Motor neuron (in vitro differentiated cells): ENCODE measurements at regions not wholly inside any gene's neighbourhood (a gene's known extent, or its start where the extent isn't known, plus 50 kb on each side); places are given as distances from the start of the nearest gene placed in this dataset.
A peak's percentile ranks its signal among the peaks of the same experiment; 100 is the strongest.

Experiments used
- ATAC-seq, 8 experiments: fragments of 200-7000 bp; cut with Tn5 transposase; replicated peaks in 6 of 8; 2 replicates each; pipeline ENCODE4 v1.8.0; 2021; ENCODE audit warnings: mild to moderate bottlenecking in 8 of 8, moderate library complexity in 8 of 8
- H3K27ac ChIP-seq, 2 donors: fragments of 250-450 bp; sonication (Bioruptor Pico); 2 replicates each; pipeline ENCODE4 v1.9.0; 2021; ENCODE audit warnings: antibody characterized with exemption in 2 of 2, mild to moderate bottlenecking in 2 of 2, moderate library complexity in 1 of 2
- H3K4me1 ChIP-seq, 2 donors: fragments of 250-450 bp; sonication (Bioruptor Pico); replicated peaks in 1 of 2; 2 replicates each; pipeline ENCODE4 v1.6.1; 2021; ENCODE audit warnings: antibody characterized with exemption in 2 of 2, mild to moderate bottlenecking in 2 of 2, moderate library complexity in 1 of 2
- H3K4me3 ChIP-seq, 5 donors: fragments of 250-450 bp; sonication (Bioruptor Pico); 2 replicates each; pipeline ENCODE4 v1.9.0; 2021; ENCODE audit warnings: antibody characterized with exemption in 5 of 5, mild to moderate bottlenecking in 5 of 5, moderate library complexity in 4 of 5
- WGBS, 10 experiments: fragments of 450-650 bp; shearing (Covaris generic); methylation state at CpG; one replicate each; pipeline ENCODE4 v1.0.0; 2022; 5-methylcytosine and 5-hydroxymethylcytosine counted together
- in situ Hi-C, 9 experiments: fragments of 400-800 bp; cut with MboI; loops; one replicate each; pipeline ENCODE4 v1.15.0; 2021; ENCODE audit warnings: low sequenced_read_pairs in 9 of 9, low pct_unique_long_range_greater_than_20kb in 2 of 9; ENCODE audit not compliant: unreplicated experiment in 9 of 9

DNA sequence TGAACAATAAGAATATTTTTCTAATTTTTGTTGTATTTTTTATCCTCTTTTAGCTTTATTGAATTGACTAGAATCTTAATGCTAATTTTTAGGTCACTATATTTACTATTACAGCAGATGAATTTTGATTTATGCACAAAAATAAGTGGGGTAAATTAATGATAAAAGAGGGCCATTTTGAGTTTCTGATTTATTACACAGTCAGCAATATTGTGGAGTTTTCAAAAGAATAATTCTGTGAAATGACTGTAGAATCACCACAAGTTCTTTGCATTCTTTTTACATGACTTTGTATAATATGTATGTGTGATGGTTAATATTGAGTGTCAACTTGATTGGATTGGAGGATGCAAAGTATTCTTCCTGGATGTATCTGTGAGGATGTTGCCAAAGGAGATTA is 812.4 kb upstream of the DPPA4 start:
- in situ Hi-C loops: no loop called here
- Histone ChIP-seq H3K4me3 (no peak overlapping the region), H3K4me1 (no peaks in the 10 kb centered on the region), H3K27ac (no peak overlapping the region)
- ATAC-seq: no peak

DNA sequence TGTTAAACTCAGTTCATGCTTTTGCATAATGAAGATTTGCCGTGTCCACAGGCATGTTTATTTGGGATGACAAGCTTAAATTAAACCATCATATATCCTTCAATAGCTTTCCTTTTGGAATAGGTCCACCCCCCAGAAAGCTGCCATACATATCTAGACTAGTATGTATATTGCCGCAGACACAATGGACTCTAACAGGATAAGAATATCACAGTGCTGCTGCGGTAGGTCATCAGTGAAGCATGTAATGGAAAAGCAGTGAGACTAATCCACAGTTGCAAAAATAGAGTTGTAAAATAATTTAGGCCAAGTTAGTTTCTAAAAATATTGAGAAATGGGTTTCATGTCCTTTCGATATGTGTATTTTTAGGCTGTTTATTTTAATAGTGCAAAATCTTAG is 819.9 kb upstream of the DPPA4 start:
- in situ Hi-C loops: no loop called here
- Histone ChIP-seq H3K27ac (no peak overlapping the region), H3K4me1 (no peaks in the 10 kb centered on the region), H3K4me3 (no peak overlapping the region)
- no peak for ATAC-seq
- 60 to 100% (median 96%) methylated on average over 1 to 4 of the region's 4 CpGs for WGBS, 10 experiments

DNA sequence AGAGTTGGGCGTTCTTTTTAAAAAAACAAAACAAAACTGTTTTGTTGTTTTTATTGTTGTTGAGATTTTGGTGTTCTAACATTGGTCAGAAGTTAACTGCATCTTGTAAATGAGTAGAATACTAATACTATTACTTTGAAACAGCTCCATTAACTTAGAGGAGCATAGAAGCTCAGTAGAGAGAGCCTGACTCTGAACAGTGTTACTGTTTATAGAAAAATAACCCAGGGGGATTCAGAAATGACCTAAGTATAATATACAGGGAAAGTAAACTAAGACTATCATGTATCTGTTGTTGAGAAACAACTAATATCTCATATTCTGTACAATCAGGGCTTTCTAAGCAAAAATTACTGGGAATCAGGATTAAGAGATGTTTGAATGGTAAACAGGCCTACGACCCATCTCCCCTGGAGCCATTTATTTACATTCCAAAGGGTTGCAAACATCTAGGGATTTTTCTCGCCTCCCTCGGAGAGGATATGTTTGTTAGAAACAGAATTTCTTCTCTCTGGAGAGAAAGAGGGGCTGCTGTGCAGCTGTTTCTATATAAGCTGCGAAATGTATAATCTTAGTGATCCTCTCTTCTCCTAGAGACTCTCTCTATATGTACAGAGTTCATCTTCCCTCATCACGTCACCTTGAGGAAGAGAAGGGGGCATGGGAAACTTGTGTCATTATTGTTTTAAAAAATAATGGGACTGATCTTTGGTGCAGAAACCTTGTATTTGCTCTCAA is 827.5 kb upstream of the DPPA4 start:
- H3K27ac ChIP-seq: no peak overlapping the region
- peak in 4 of 8 experiments; percentile 46 to 87 (median 64) for ATAC-seq
- H3K4me3 ChIP-seq: no peak overlapping the region
- peaks cover 6 to 8% of the 10 kb centered on the region in 2 donors for H3K4me1 ChIP-seq
- in situ Hi-C loops: no loop called here
- WGBS, 10 experiments: 20 to 70% (median 52%) methylated on average over 1 to 6 of the region's 6 CpGs; no CpG with 5 or more reads in 1 of the 10 experiments

DNA sequence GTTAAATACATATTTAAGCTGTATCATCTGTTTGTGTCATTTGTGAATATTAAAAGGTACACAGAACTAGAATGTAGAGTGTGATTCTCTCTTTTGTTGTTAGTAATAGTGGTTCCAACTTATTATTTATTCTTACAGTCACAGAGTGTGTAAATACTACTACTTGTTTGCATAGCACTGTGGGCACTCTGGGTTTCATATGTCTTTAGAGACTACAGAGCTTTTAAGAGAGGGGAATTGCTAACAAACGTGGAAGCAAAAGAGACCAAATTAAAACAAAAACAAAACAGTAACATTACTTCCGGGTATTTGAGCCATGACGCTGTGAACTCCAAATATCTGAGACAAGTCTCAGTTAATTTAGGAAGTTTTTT is 828.0 kb upstream of the DPPA4 start:
- Histone ChIP-seq H3K4me3 (no peak overlapping the region), H3K27ac (no peak overlapping the region), H3K4me1 (peaks cover 6 to 8% of the 10 kb centered on the region in 2 donors)
- peak in 3 of 8 experiments; percentile 32 to 85 (median 73) for ATAC-seq
- 8 to 75% (median 15%) methylated on average over 1 to 3 of the region's 3 CpGs; no CpG with 5 or more reads in 3 of the 10 experiments for WGBS, 10 experiments
- in situ Hi-C loops: no loop called here

DNA sequence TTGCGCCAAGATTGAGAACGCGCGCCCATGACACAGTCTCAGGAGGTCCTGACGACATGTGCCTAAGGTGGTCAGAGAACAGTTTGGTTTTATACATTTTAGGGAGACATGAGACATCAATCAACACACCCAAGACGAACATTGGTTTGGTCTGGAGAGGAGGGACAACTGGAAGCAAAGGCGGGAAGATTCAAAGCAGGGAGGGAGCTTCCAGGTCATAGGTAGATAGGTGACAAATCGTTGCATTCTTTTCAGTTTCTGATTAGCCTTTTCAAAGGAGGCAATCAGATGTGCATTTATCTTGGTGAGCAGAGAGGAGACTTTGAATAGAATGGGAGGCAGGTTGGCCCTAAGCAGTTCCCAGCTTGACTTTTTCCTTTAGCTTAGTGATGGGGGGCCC is 828.4 kb upstream of the DPPA4 start:
- H3K4me1 ChIP-seq: peaks cover 6 to 8% of the 10 kb centered on the region in 2 donors
- ATAC-seq: peak in 6 of 8 experiments; percentile 22 to 58 (median 46)
- in situ Hi-C loops: no loop called here
- H3K4me3 ChIP-seq: no peak overlapping the region
- WGBS, 10 experiments: 29 to 82% (median 45%) methylated on average over 1 to 8 of the region's 8 CpGs; no CpG with 5 or more reads in 2 of the 10 experiments
- H3K27ac ChIP-seq: no peak overlapping the region

DNA sequence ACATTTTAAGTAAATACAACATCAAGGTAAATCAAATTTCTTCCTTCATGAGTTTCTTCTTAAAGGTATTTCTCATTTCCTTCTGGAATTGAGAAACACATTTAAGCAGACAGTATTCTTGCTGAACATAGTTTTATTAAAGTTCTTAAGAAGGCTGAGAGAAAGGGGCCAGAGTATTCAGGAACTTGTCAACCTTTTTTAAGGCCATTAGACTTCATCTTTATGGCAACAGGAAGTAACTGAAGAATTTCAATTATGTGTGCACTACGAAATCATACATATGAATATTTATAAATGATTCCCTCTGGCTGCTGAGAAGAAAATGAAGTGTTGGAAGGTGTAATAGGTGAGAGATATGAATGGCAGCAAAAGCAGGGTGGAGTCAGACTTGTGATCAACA is 829.4 kb upstream of the DPPA4 start:
- Histone ChIP-seq H3K4me3 (no peak overlapping the region), H3K4me1 (peaks cover 6 to 8% of the 10 kb centered on the region in 2 donors), H3K27ac (no peak overlapping the region)
- in situ Hi-C loops: no loop called here
- WGBS, 10 experiments: 11 to 100% (median 83%) methylated on average over 1 of the region's 1 CpG; no CpG with 5 or more reads in 2 of the 10 experiments
- no peak for ATAC-seq

DNA sequence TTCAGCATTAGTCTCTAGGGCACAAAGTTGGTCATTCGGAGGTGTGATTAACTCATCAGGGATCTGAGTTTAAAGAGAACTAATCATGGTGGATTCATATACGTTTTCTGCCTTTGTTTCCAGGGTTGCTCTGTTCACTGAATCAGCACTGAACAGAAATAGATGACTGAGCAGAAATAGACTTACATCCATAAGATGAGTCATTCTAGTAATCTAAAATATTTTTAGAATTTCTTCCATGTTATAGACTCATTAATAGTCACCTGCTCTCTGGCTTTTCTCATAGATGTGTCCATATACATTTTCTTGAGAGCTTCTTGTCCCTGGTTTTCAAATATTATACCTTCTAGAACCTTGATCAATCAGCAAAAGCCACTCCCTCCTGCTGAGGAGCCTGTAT is 837.6 kb upstream of the DPPA4 start:
- in situ Hi-C loops: no loop called here
- Histone ChIP-seq H3K27ac (no peak overlapping the region), H3K4me3 (no peak overlapping the region), H3K4me1 (no peaks in the 10 kb centered on the region)
- WGBS, 10 experiments: 43 to 100% (median 87%) methylated on average over 1 to 2 of the region's 2 CpGs; no CpG with 5 or more reads in 1 of the 10 experiments
- ATAC-seq: no peak

DNA sequence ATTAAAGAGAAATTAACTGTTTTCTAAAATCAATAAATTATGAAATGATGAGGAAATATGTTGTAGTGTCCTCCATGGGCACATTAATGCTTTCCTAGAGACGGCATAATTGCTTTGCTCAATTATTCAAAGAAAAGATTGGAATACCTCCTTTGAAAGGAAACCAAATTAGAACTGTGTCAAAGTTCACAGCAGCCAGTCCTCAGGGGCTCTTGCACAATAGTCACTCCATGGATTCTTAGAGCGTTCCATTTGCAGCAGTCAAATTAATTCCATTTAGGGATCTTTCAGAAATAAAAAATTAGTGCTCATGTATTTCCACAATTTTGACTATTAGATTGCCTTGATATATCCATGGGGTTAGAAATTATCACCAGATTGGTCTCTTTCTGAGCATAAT is 841.6 kb upstream of the DPPA4 start:
- in situ Hi-C loops: no loop called here
- ATAC-seq: no peak
- H3K27ac ChIP-seq: no peak overlapping the region
- no peak overlapping the region for H3K4me3 ChIP-seq
- 21 to 100% (median 55%) methylated on average over 1 to 2 of the region's 2 CpGs; no CpG with 5 or more reads in 2 of the 10 experiments for WGBS, 10 experiments
- no peaks in the 10 kb centered on the region for H3K4me1 ChIP-seq

DNA sequence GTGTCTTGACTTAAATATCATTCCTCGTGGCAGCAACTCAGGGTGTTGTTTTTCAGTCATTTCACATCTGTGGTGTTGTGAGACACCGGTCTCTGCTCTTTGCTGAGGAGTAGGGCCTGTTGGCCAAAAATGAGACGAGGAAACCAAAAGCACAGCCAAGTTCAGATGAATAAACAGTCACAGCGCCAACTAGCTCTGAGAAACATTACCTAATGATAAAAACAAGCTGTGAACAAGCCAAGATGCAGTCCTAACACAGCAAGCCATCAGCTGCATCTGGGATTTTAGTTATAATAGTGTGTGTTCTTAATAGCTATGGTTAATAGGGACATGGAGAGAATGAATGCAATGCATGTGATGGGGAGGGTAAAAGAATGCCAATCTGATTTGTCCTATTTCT is 843.4 kb upstream of the DPPA4 start:
- Histone ChIP-seq H3K27ac (no peak overlapping the region), H3K4me1 (no peaks in the 10 kb centered on the region), H3K4me3 (no peak overlapping the region)
- in situ Hi-C loops: no loop called here
- ATAC-seq: peak in 2 of 8 experiments; percentile 37 to 63
- WGBS, 10 experiments: 13 to 100% (median 83%) methylated on average over 1 to 4 of the region's 4 CpGs; no CpG with 5 or more reads in 1 of the 10 experiments

DNA sequence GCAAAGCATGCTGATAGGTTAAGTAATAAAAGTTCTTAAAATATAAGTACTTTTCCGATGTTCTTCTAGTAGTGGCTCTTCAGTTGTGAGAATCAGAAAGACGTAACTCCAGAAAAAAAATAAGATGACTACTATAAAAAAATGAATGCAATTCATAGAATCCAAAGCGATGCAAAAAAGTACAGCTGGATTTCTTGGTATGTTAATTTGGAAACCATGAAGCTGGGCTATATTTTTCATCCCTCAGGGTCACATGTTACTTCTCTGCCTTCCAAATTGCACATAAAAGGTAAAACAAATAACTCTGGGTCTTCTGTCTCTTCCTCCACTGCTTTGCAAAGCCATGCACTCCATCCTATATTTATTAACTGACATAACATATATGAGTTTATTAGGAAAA is 843.9 kb upstream of the DPPA4 start:
- no peak for ATAC-seq
- 59 to 100% (median 93%) methylated on average over 1 to 3 of the region's 3 CpGs for WGBS, 10 experiments
- no peaks in the 10 kb centered on the region for H3K4me1 ChIP-seq
- no peak overlapping the region for H3K27ac ChIP-seq
- in situ Hi-C loops: no loop called here
- no peak overlapping the region for H3K4me3 ChIP-seq

DNA sequence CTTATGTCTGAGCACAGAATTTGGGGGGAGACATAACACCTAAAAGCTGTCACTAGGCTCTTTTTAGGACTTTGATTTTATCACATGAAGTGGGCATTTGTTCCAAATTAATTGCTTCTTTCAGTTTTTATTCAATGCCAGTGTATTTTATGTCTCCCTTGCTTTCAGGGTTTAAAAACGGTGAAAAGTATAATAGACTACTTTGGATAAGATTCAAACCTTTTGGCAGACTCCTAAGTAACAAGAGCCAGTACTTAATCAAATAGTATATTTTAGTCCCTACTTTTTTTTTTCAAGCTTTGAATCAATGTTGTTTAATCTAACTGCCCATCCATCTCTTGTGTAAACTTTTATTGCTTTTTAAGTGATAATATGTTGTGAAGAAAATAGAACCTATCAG is 847.2 kb upstream of the DPPA4 start:
- Histone ChIP-seq H3K4me3 (no peak overlapping the region), H3K27ac (no peak overlapping the region), H3K4me1 (no peaks in the 10 kb centered on the region)
- 0 to 91% (median 77%) methylated on average over 1 of the region's 1 CpG; no CpG with 5 or more reads in 1 of the 10 experiments for whole genome bisulfite sequencing, 10 experiments
- in situ Hi-C loops: no loop called here
- peak in 1 of 8 experiments; percentile 43 for ATAC-seq

DNA sequence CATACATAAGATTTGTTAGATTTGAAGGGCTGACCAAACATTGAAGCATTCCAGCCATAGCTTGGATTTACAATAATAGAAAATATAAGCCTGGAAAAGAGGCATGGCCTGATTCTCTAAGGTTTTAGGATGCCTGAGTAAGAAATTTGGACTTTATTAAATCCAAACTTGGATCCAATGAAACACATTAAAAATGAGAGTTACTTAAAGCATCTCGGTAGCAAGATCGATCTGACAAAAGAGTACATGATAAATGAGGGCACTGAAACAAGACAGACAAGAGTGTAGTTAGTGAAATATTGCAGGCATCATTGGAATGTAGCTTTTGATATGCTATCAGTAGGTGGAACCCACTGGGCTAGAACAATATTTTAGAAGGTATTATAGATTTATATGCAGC is 855.7 kb upstream of the DPPA4 start:
- in situ Hi-C loops: no loop called here
- H3K27ac ChIP-seq: no peak overlapping the region
- no peaks in the 10 kb centered on the region for H3K4me1 ChIP-seq
- no peak overlapping the region for H3K4me3 ChIP-seq
- WGBS, 10 experiments: 50 to 100% (median 92%) methylated on average over 2 of the region's 2 CpGs; no CpG with 5 or more reads in 1 of the 10 experiments
- no peak for ATAC-seq

DNA sequence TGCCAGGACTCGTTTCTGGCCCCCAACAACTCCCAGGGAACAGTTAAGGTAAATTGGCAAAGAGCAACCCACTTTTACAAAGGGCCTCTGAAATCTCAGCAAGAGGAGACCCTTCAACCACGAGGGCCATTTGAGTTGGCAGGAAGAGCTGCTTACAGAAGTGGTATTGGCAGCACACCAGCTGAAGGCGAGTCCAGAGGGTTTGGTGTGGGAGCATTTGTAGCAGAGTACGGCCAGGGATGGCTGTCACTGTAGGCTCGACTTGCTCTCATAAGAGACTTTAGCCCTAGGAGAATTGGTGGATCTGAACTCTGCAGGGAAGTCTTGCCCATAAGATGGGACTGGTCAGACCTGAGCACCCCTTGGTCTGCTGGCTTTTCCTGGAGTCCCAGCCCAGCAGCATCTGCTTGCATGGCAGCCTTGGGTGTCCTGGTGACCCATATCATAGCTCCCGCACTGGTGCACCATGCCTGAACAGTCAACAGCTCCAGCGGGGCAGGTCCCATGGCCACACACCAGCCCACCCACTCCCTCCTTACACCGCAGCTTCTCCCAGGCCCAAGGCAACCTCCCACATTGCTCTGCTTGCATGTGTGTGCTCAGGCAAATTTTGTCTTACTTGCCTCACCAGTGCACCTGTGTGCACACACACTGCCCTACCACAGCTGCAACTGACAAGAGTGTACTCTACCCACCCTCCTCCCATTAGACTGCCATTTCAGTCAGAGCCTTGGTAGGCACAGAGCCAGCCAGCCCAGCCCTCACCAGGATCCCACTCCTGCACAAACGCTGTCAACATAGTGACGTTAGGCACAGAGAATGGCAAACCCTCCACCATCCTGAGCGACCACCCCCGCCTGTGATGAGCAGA is 861.6 kb upstream of the DPPA4 start:
- ATAC-seq: no peak
- in situ Hi-C loops: no loop called here
- Histone ChIP-seq H3K4me3 (no peak overlapping the region), H3K4me1 (no peaks in the 10 kb centered on the region), H3K27ac (no peak overlapping the region)
- 50 to 100% (median 82%) methylated on average over 1 to 5 of the region's 12 CpGs for WGBS, 10 experiments
